NCI-H82 (cell line): ENCODE measurements at regions not wholly inside any gene's neighbourhood (a gene's known extent, or its start where the extent isn't known, plus 50 kb on each side); places are given as distances from the start of the nearest gene placed in this dataset.

ENCODE experiments used
- DNase-seq: peaks from one replicate; lab custom pipeline; 2025; lab: John Stamatoyannopoulos, UW

GRCh38 chr10:129369566-129369965, 97.5 kb upstream of the MGMT start:
- no peak for DNase-seq

- DNase-seq, result no peak
Measured at GRCh38 chr10:129371541-129371940, 95.5 kb upstream of the MGMT start.

- no peak for DNase-seq
Measured at GRCh38 chr10:129372172-129372571, 94.9 kb upstream of the MGMT start.

GRCh38 chr10:129373231-129373630, 93.8 kb upstream of the MGMT start:
- no peak for DNase-seq

GRCh38 chr10:129373718-129374117, 93.3 kb upstream of the MGMT start:
- no peak for DNase-seq

- DNase-seq, result no peak
Measured at GRCh38 chr10:129375171-129375570, 91.9 kb upstream of the MGMT start.

GRCh38 chr10:129375912-129376311, 91.1 kb upstream of the MGMT start:
- no peak for DNase-seq

GRCh38 chr10:129380279-129380678, 86.8 kb upstream of the MGMT start:
- DNase-seq, result no peak

GRCh38 chr10:129381741-129382140, 85.3 kb upstream of the MGMT start:
- no peak for DNase-seq

GRCh38 chr10:129382401-129382800, 84.6 kb upstream of the MGMT start:
- no peak for DNase-seq

GRCh38 chr10:129383651-129384050, 83.4 kb upstream of the MGMT start:
- no peak for DNase-seq

GRCh38 chr10:129385600-129385999, 81.4 kb upstream of the MGMT start:
- DNase-seq, result no peak

- DNase-seq, result no peak
Measured at GRCh38 chr10:129386415-129387257, 80.4 kb upstream of the MGMT start.

GRCh38 chr10:129387258-129387525, 79.8 kb upstream of the MGMT start:
- no peak for DNase-seq

- no peak for DNase-seq
Measured at GRCh38 chr10:129388435-129388834, 78.6 kb upstream of the MGMT start.

- DNase-seq, result no peak
Measured at GRCh38 chr10:129389194-129389593, 77.8 kb upstream of the MGMT start.

GRCh38 chr10:129390147-129390546, 76.9 kb upstream of the MGMT start:
- no peak for DNase-seq

GRCh38 chr10:129390726-129391125, 76.3 kb upstream of the MGMT start:
- DNase-seq, result no peak

- DNase-seq, result no peak
Measured at GRCh38 chr10:129391464-129391863, 75.6 kb upstream of the MGMT start.

- no peak for DNase-seq
Measured at GRCh38 chr10:129392855-129393254, 74.2 kb upstream of the MGMT start.

- DNase-seq, result no peak
Measured at GRCh38 chr10:129393812-129394211, 73.2 kb upstream of the MGMT start.

- DNase-seq, result no peak
Measured at GRCh38 chr10:129394518-129395328, 72.3 kb upstream of the MGMT start.

GRCh38 chr10:129396021-129396722, 70.9 kb upstream of the MGMT start:
- no peak for DNase-seq
